ENCODE measurements at regions not wholly inside any gene's neighbourhood (a gene's known extent, or its start where the extent isn't known, plus 50 kb on each side); places are given as distances from the start of the nearest gene placed in this dataset.

GRCh38 chr4:158053086-158053485 lies 119.7 kb downstream of the GASK1B start (continued):
- no peak for TF ChIP-seq EGR2 (tag by site-specific recombination; IDR thresholded peaks at IDR 0.05; ENCODE audit: low read depth)
- no peak for TF ChIP-seq ZBTB7A (tag by site-specific recombination; IDR thresholded peaks at IDR 0.05; ENCODE audit: low read depth)
- TF ChIP-seq ZNF202 (tag by site-specific recombination; IDR thresholded peaks at IDR 0.05; ENCODE audit: borderline replicate concordance): no peak
- TF ChIP-seq ZNF561 (tag by site-specific recombination; IDR thresholded peaks at IDR 0.05; ENCODE audit: borderline replicate concordance): no peak
- no peak for TF ChIP-seq MZF1 (tag by site-specific recombination; IDR thresholded peaks at IDR 0.05; ENCODE audit: borderline replicate concordance)
- no peak for TF ChIP-seq ZNF843 (tag by site-specific recombination; IDR thresholded peaks at IDR 0.05)
- no peak for TF ChIP-seq ZNF114 (tag by site-specific recombination; IDR thresholded peaks at IDR 0.05)
- TF ChIP-seq ZNF600 (tag by site-specific recombination; IDR thresholded peaks at IDR 0.05): no peak
- no peak for TF ChIP-seq ZNF138 (tag by site-specific recombination; IDR thresholded peaks at IDR 0.05; ENCODE audit: borderline replicate concordance)

GRCh38 chr4:158051401-158052235 lies 121.2 kb downstream of the GASK1B start:
- TF ChIP-seq ZNF529 (tag by site-specific recombination; IDR thresholded peaks at IDR 0.05; ENCODE audit: insufficient replicate concordance): no peak
- TF ChIP-seq ZNF623 (tag by site-specific recombination; IDR thresholded peaks at IDR 0.05): no peak
- TF ChIP-seq ZNF169 (tag by site-specific recombination; IDR thresholded peaks at IDR 0.05): no peak
- TF ChIP-seq, protein P1, sequence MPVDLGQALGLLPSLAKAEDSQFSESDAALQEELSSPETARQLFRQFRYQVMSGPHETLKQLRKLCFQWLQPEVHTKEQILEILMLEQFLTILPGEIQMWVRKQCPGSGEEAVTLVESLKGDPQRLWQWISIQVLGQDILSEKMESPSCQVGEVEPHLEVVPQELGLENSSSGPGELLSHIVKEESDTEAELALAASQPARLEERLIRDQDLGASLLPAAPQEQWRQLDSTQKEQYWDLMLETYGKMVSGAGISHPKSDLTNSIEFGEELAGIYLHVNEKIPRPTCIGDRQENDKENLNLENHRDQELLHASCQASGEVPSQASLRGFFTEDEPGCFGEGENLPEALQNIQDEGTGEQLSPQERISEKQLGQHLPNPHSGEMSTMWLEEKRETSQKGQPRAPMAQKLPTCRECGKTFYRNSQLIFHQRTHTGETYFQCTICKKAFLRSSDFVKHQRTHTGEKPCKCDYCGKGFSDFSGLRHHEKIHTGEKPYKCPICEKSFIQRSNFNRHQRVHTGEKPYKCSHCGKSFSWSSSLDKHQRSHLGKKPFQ (tag by site-specific recombination; IDR thresholded peaks at IDR 0.05): no peak
- TF ChIP-seq, protein P2, sequence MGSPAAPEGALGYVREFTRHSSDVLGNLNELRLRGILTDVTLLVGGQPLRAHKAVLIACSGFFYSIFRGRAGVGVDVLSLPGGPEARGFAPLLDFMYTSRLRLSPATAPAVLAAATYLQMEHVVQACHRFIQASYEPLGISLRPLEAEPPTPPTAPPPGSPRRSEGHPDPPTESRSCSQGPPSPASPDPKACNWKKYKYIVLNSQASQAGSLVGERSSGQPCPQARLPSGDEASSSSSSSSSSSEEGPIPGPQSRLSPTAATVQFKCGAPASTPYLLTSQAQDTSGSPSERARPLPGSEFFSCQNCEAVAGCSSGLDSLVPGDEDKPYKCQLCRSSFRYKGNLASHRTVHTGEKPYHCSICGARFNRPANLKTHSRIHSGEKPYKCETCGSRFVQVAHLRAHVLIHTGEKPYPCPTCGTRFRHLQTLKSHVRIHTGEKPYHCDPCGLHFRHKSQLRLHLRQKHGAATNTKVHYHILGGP (tag by site-specific recombination; IDR thresholded peaks at IDR 0.05): no peak
- TF ChIP-seq, protein P3, sequence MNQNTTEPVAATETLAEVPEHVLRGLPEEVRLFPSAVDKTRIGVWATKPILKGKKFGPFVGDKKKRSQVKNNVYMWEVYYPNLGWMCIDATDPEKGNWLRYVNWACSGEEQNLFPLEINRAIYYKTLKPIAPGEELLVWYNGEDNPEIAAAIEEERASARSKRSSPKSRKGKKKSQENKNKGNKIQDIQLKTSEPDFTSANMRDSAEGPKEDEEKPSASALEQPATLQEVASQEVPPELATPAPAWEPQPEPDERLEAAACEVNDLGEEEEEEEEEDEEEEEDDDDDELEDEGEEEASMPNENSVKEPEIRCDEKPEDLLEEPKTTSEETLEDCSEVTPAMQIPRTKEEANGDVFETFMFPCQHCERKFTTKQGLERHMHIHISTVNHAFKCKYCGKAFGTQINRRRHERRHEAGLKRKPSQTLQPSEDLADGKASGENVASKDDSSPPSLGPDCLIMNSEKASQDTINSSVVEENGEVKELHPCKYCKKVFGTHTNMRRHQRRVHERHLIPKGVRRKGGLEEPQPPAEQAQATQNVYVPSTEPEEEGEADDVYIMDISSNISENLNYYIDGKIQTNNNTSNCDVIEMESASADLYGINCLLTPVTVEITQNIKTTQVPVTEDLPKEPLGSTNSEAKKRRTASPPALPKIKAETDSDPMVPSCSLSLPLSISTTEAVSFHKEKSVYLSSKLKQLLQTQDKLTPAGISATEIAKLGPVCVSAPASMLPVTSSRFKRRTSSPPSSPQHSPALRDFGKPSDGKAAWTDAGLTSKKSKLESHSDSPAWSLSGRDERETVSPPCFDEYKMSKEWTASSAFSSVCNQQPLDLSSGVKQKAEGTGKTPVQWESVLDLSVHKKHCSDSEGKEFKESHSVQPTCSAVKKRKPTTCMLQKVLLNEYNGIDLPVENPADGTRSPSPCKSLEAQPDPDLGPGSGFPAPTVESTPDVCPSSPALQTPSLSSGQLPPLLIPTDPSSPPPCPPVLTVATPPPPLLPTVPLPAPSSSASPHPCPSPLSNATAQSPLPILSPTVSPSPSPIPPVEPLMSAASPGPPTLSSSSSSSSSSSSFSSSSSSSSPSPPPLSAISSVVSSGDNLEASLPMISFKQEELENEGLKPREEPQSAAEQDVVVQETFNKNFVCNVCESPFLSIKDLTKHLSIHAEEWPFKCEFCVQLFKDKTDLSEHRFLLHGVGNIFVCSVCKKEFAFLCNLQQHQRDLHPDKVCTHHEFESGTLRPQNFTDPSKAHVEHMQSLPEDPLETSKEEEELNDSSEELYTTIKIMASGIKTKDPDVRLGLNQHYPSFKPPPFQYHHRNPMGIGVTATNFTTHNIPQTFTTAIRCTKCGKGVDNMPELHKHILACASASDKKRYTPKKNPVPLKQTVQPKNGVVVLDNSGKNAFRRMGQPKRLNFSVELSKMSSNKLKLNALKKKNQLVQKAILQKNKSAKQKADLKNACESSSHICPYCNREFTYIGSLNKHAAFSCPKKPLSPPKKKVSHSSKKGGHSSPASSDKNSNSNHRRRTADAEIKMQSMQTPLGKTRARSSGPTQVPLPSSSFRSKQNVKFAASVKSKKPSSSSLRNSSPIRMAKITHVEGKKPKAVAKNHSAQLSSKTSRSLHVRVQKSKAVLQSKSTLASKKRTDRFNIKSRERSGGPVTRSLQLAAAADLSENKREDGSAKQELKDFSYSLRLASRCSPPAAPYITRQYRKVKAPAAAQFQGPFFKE (tag by site-specific recombination; IDR thresholded peaks at IDR 0.05; ENCODE audit: borderline replicate concordance): no peak
- TF ChIP-seq SCRT1 (tag by site-specific recombination; IDR thresholded peaks at IDR 0.05; ENCODE audit: borderline replicate concordance): no peak
- no peak for TF ChIP-seq ZNF362 (tag by site-specific recombination; IDR thresholded peaks at IDR 0.05)
- H3K4me1 ChIP-seq (ENCODE audit: control insufficient read depth, insufficient read depth, low read length): no peaks in the 10 kb centered on the region
- no peak overlapping the region for H3K27ac ChIP-seq (ENCODE audit: extremely low read depth, low read depth, low read length)
- no peaks in the 10 kb centered on the region for H3K9me3 ChIP-seq (ENCODE audit: control insufficient read depth, insufficient read depth, low read depth, low read length)
- H3K4me3 ChIP-seq (ENCODE audit: low read depth, low read length): no peak overlapping the region
- ChIA-PET CTCF (no interaction called here), POLR2A (no interaction called here)
- no peaks in the 10 kb centered on the region for H3K36me3 ChIP-seq (ENCODE audit: control insufficient read depth in 2 of 2, insufficient read depth in 1 of 2, low read length in 2 of 2)
